SU-DHL-6 (cell line): ENCODE measurements at regions not wholly inside any gene's neighbourhood (a gene's known extent, or its start where the extent isn't known, plus 50 kb on each side); places are given as distances from the start of the nearest gene placed in this dataset.

Experiments used
- H2AFZ ChIP-seq: fragments of 200-600 bp; sonication (generic); 2 replicates; pipeline ENCODE4 v1.6.1; 2014; ENCODE audit warnings: low read depth, mild to moderate bottlenecking, moderate library complexity, mixed read lengths, antibody characterized with exemption, low read length; ENCODE audit not compliant: severe bottlenecking
- H3F3A ChIP-seq: fragments of 200-600 bp; shearing (Covaris generic); 2 replicates; pipeline ENCODE4 v1.6.0; 2016; ENCODE audit warnings: antibody characterized with exemption, mild to moderate bottlenecking; ENCODE audit not compliant: insufficient read depth
- H3K27ac ChIP-seq: fragments of 200-600 bp; sonication (generic); 2 replicates; pipeline ENCODE4 v1.5.1; 2016; ENCODE audit warnings: low read depth, mild to moderate bottlenecking, low read length, moderate library complexity, mixed read lengths
- H3K27me3 ChIP-seq: fragments of 200-600 bp; sonication (generic), shearing (Covaris generic); 2 replicates; pipeline ENCODE4 v1.6.0; 2014; ENCODE audit warnings: mild to moderate bottlenecking, low read length
- H3K36me3 ChIP-seq: fragments of 200-600 bp; sonication (generic); 2 replicates; pipeline ENCODE4 v1.6.1; 2014; ENCODE audit warnings: mild to moderate bottlenecking, low read length, mixed read lengths
- H3K4me2 ChIP-seq: fragments of 300-600, 200-600 bp; shearing (Covaris generic), sonication (generic); 2 replicates; pipeline ENCODE4 v1.6.0; 2014; ENCODE audit warnings: low read length, low read depth, mild to moderate bottlenecking; ENCODE audit not compliant: poor library complexity, severe bottlenecking
- H3K4me3 ChIP-seq: fragments of 200-600 bp; sonication (generic); 2 replicates; pipeline ENCODE4 v1.5.1; 2014; ENCODE audit warnings: antibody characterized with exemption, low read length, mild to moderate bottlenecking, mixed read lengths; ENCODE audit not compliant: insufficient read depth, poor library complexity, severe bottlenecking
- H3K79me2 ChIP-seq: fragments of 200-600 bp; sonication (generic); 2 replicates; pipeline ENCODE4 v1.6.1; 2014; ENCODE audit warnings: mild to moderate bottlenecking, low read length, moderate library complexity; ENCODE audit not compliant: insufficient read depth
- H3K9ac ChIP-seq: fragments of 200-600 bp; sonication (generic); 2 replicates; pipeline ENCODE4 v1.7.0; 2014; ENCODE audit warnings: mild to moderate bottlenecking, low read length
- H3K9me2 ChIP-seq: fragments of 200-600 bp; sonication (generic); replicated peaks from 2 replicates; pipeline ENCODE4 v1.6.1; 2014; ENCODE audit warnings: low read length; ENCODE audit not compliant: insufficient read depth
- H3K9me3 ChIP-seq: fragments of 200-600 bp; sonication (generic); 2 replicates; pipeline ENCODE4 v1.6.1; 2014; ENCODE audit warnings: low read length, mixed read lengths; ENCODE audit not compliant: insufficient read depth
- H4K20me1 ChIP-seq: fragments of 200-600 bp; sonication (generic); 2 replicates; pipeline ENCODE4 v1.6.1; 2014; ENCODE audit warnings: low read depth, mild to moderate bottlenecking, antibody characterized with exemption, low read length, moderate library complexity, mixed read lengths
- CTCF ChIP-seq: fragments of 200-600 bp; sonication (generic); IDR thresholded peaks from one replicate; pipeline ENCODE4 v1.5.1; 2017; ENCODE audit warnings: antibody characterized with exemption, mild to moderate bottlenecking, low read length, moderate library complexity; ENCODE audit not compliant: insufficient read depth, poor library complexity, severe bottlenecking
- EZH2phosphoT487 ChIP-seq: fragments of 200-600 bp; sonication (generic), shearing (Covaris generic); conservative IDR thresholded peaks from 2 replicates; pipeline ENCODE4 v1.6.1; 2018; ENCODE audit warnings: mild to moderate bottlenecking, antibody characterized with exemption, low read length, moderate library complexity, mixed read lengths

GRCh38 chr3:177438596-177439220 lies 241.4 kb upstream of the TBL1XR1 start:
- Histone ChIP-seq H3K4me2 (no peak overlapping the region), H4K20me1 (no peaks in the 10 kb centered on the region), H2AFZ (no peak overlapping the region), H3K27ac (no peak overlapping the region), H3K36me3 (no peaks in the 10 kb centered on the region), H3K27me3 (no peaks in the 10 kb centered on the region), H3K4me3 (no peak overlapping the region), H3F3A (no peaks in the 10 kb centered on the region), H3K9ac (no peak overlapping the region), H3K9me3 (no peaks in the 10 kb centered on the region), H3K79me2 (no peaks in the 10 kb centered on the region), H3K9me2 (no peaks in the 10 kb centered on the region)
- TF ChIP-seq EZH2phosphoT487 = no peak
- TF ChIP-seq CTCF = no peak

- no peak overlapping the region for H2AFZ ChIP-seq
- no peaks in the 10 kb centered on the region for H4K20me1 ChIP-seq
- H3K79me2 ChIP-seq = no peaks in the 10 kb centered on the region
- no peak overlapping the region for H3K4me2 ChIP-seq
- H3K4me3 ChIP-seq = no peak overlapping the region
- H3K27me3 ChIP-seq = no peaks in the 10 kb centered on the region
- no peak overlapping the region for H3K9ac ChIP-seq
- H3K9me2 ChIP-seq = no peaks in the 10 kb centered on the region
- H3K9me3 ChIP-seq = no peaks in the 10 kb centered on the region
- H3K36me3 ChIP-seq = no peaks in the 10 kb centered on the region
- H3F3A ChIP-seq = no peaks in the 10 kb centered on the region
- TF ChIP-seq CTCF (no peak), EZH2phosphoT487 (no peak)
- H3K27ac ChIP-seq = no peak overlapping the region
Measured at GRCh38 chr3:177439694-177440269, 242.5 kb upstream of the TBL1XR1 start.

- Histone ChIP-seq H4K20me1 (no peaks in the 10 kb centered on the region), H3K27me3 (no peaks in the 10 kb centered on the region), H3F3A (no peaks in the 10 kb centered on the region), H3K9me3 (no peaks in the 10 kb centered on the region), H3K36me3 (no peaks in the 10 kb centered on the region), H3K9ac (no peak overlapping the region), H3K4me2 (no peak overlapping the region), H3K79me2 (no peaks in the 10 kb centered on the region), H3K4me3 (no peak overlapping the region), H2AFZ (no peak overlapping the region), H3K9me2 (no peaks in the 10 kb centered on the region), H3K27ac (no peak overlapping the region)
- TF ChIP-seq CTCF = no peak
- no peak for TF ChIP-seq EZH2phosphoT487
Measured at GRCh38 chr3:177440456-177441104, 243.3 kb upstream of the TBL1XR1 start.
